Ishikawa (cell line): ENCODE measurements at regions not wholly inside any gene's neighbourhood (a gene's known extent, or its start where the extent isn't known, plus 50 kb on each side); places are given as distances from the start of the nearest gene placed in this dataset.

ENCODE experiments used
- CEBPB ChIP-seq: IDR thresholded peaks from 2 replicates; pipeline ENCODE4 v1.6.1; 2012
- CREB1 ChIP-seq: IDR thresholded peaks from 2 replicates; pipeline ENCODE4 v1.6.1; 2012; ENCODE audit warnings: low read depth
- EGR1 ChIP-seq: IDR thresholded peaks from 2 replicates; pipeline ENCODE4 v1.6.1; 2012
- EP300 ChIP-seq: IDR thresholded peaks from 2 replicates; pipeline ENCODE4 v1.6.1; 2012; ENCODE audit warnings: borderline replicate concordance
- MAX ChIP-seq: IDR thresholded peaks from 2 replicates; pipeline ENCODE4 v1.6.1; 2012
- NFIC ChIP-seq: IDR thresholded peaks from 2 replicates; pipeline ENCODE4 v1.6.1; 2012
- RAD21 ChIP-seq: IDR thresholded peaks from 2 replicates; pipeline ENCODE4 v1.6.1; 2012; ENCODE audit warnings: low read depth
- REST ChIP-seq: IDR thresholded peaks from 2 replicates; pipeline ENCODE4 v1.6.1; 2012; ENCODE audit warnings: low read depth, mild to moderate bottlenecking
- TAF1 ChIP-seq: IDR thresholded peaks from 2 replicates; pipeline ENCODE4 v1.6.1; 2012; ENCODE audit warnings: low read depth, mild to moderate bottlenecking
- TCF12 ChIP-seq: IDR thresholded peaks from 2 replicates; pipeline ENCODE4 v1.6.1; 2012; ENCODE audit warnings: low read depth
- TEAD4 ChIP-seq: IDR thresholded peaks from 2 replicates; pipeline ENCODE4 v1.6.1; 2012
- USF1 ChIP-seq: IDR thresholded peaks from 2 replicates; pipeline ENCODE4 v1.6.1; 2012
- YY1 ChIP-seq: IDR thresholded peaks from 2 replicates; pipeline ENCODE4 v1.6.1; 2012; ENCODE audit warnings: low read depth
- ZBTB7A ChIP-seq: IDR thresholded peaks from 2 replicates; pipeline ENCODE4 v1.6.1; 2012; ENCODE audit warnings: low read depth

GRCh38 chr5:108649106-108649505 is 98.6 kb upstream of the FER start:
- TF ChIP-seq MAX = no peak
- TF ChIP-seq YY1 = no peak
- TF ChIP-seq REST = no peak
- no peak for TF ChIP-seq EP300
- TF ChIP-seq RAD21 = no peak
- TF ChIP-seq USF1 = no peak
- no peak for TF ChIP-seq TAF1
- no peak for TF ChIP-seq NFIC
- TF ChIP-seq EGR1 = no peak
- no peak for TF ChIP-seq TEAD4
- TF ChIP-seq CREB1 = no peak
- no peak for TF ChIP-seq TCF12
- no peak for TF ChIP-seq CEBPB
- TF ChIP-seq ZBTB7A = no peak
